Activated T-cell treated with anti-CD3 and anti-CD28 coated beads, Interleukin-2, amount 50 U/mL, for 24 hours (primary cell): ENCODE measurements at regions not wholly inside any gene's neighbourhood (a gene's known extent, or its start where the extent isn't known, plus 50 kb on each side); places are given as distances from the start of the nearest gene placed in this dataset.

Source experiments
- DNase-seq: peaks from one replicate; pipeline ENCODE4 v3.0.0-alpha.2; 2020
- H3K27ac Mint-ChIP-seq: 2 replicates; pipeline ENCODE4 v1.8.0; 2020; ENCODE audit warnings: mild to moderate bottlenecking, mixed read lengths
- H3K27me3 Mint-ChIP-seq: 2 replicates; pipeline ENCODE4 v1.8.0; 2020; ENCODE audit warnings: mixed read lengths
- H3K36me3 Mint-ChIP-seq: 2 replicates; pipeline ENCODE4 v1.8.0; 2020; ENCODE audit warnings: low read depth, mixed read lengths
- H3K4me1 Mint-ChIP-seq: 2 replicates; pipeline ENCODE4 v1.8.0; 2020; ENCODE audit warnings: low read depth, mixed read lengths
- H3K4me3 Mint-ChIP-seq: 2 replicates; pipeline ENCODE4 v1.8.0; 2020; ENCODE audit warnings: mild to moderate bottlenecking, moderate library complexity, mixed read lengths
- H3K9me3 Mint-ChIP-seq: 2 replicates; pipeline ENCODE4 v1.8.0; 2020; ENCODE audit warnings: mixed read lengths

- no peak overlapping the region for H3K4me3 Mint-ChIP-seq
- H3K4me1 Mint-ChIP-seq, result no peaks in the 10 kb centered on the region
- no peak overlapping the region for H3K27ac Mint-ChIP-seq
- no peaks in the 10 kb centered on the region for H3K27me3 Mint-ChIP-seq
- H3K9me3 Mint-ChIP-seq, result peaks cover 1% of the 10 kb centered on the region
- H3K36me3 Mint-ChIP-seq, result no peaks in the 10 kb centered on the region
- no peak for DNase-seq
These were observed 156.5 kb upstream of the FOXA2 start for GRCh38 chr20:22740829-22741228.

- Mint-ChIP-seq H3K36me3 (no peaks in the 10 kb centered on the region), H3K27ac (no peak overlapping the region)
- DNase-seq, result no peak
These were observed 160.2 kb upstream of the FOXA2 start for GRCh38 chr20:22744341-22745193.

GRCh38 chr20:22745194-22745500, 160.8 kb upstream of the FOXA2 start:
- H3K27ac Mint-ChIP-seq, result no peak overlapping the region
- no peaks in the 10 kb centered on the region for H3K4me1 Mint-ChIP-seq
- H3K4me3 Mint-ChIP-seq, result no peak overlapping the region
- H3K36me3 Mint-ChIP-seq, result no peaks in the 10 kb centered on the region
- no peaks in the 10 kb centered on the region for H3K27me3 Mint-ChIP-seq
- H3K9me3 Mint-ChIP-seq, result no peaks in the 10 kb centered on the region
- DNase-seq, result no peak

More at GRCh38 chr20:22744341-22745193, 160.2 kb upstream of the FOXA2 start:
- H3K27me3 Mint-ChIP-seq, result no peaks in the 10 kb centered on the region
- no peaks in the 10 kb centered on the region for H3K9me3 Mint-ChIP-seq
- no peak overlapping the region for H3K4me3 Mint-ChIP-seq
- H3K4me1 Mint-ChIP-seq, result no peaks in the 10 kb centered on the region

- Mint-ChIP-seq H3K36me3 (no peaks in the 10 kb centered on the region), H3K9me3 (no peaks in the 10 kb centered on the region), H3K4me3 (no peak overlapping the region), H3K4me1 (no peaks in the 10 kb centered on the region), H3K27me3 (no peaks in the 10 kb centered on the region), H3K27ac (no peak overlapping the region)
- no peak for DNase-seq
These were observed 162.6 kb upstream of the FOXA2 start for GRCh38 chr20:22746957-22747356.

GRCh38 chr20:22752324-22752723, 168.0 kb upstream of the FOXA2 start:
- Mint-ChIP-seq H3K4me3 (no peak overlapping the region), H3K9me3 (no peaks in the 10 kb centered on the region), H3K27ac (no peak overlapping the region), H3K4me1 (no peaks in the 10 kb centered on the region), H3K27me3 (no peaks in the 10 kb centered on the region), H3K36me3 (no peaks in the 10 kb centered on the region)
- no peak for DNase-seq

- Mint-ChIP-seq H3K4me3 (no peak overlapping the region), H3K36me3 (no peaks in the 10 kb centered on the region), H3K4me1 (no peaks in the 10 kb centered on the region), H3K9me3 (no peaks in the 10 kb centered on the region), H3K27ac (no peak overlapping the region), H3K27me3 (no peaks in the 10 kb centered on the region)
- no peak for DNase-seq
These were observed 173.2 kb upstream of the FOXA2 start for GRCh38 chr20:22757424-22758183.

- no peaks in the 10 kb centered on the region for H3K4me1 Mint-ChIP-seq
- H3K27me3 Mint-ChIP-seq, result no peaks in the 10 kb centered on the region
- DNase-seq, result no peak
- H3K36me3 Mint-ChIP-seq, result no peaks in the 10 kb centered on the region
- no peak overlapping the region for H3K4me3 Mint-ChIP-seq
- no peaks in the 10 kb centered on the region for H3K9me3 Mint-ChIP-seq
- H3K27ac Mint-ChIP-seq, result no peak overlapping the region
These were observed 174.4 kb upstream of the FOXA2 start for GRCh38 chr20:22758815-22759214.

GRCh38 chr20:22762576-22763256, 178.3 kb upstream of the FOXA2 start:
- no peaks in the 10 kb centered on the region for H3K9me3 Mint-ChIP-seq
- H3K4me3 Mint-ChIP-seq, result no peak overlapping the region
- no peak overlapping the region for H3K27ac Mint-ChIP-seq
- no peaks in the 10 kb centered on the region for H3K4me1 Mint-ChIP-seq
- H3K27me3 Mint-ChIP-seq, result no peaks in the 10 kb centered on the region
- DNase-seq, result no peak
- H3K36me3 Mint-ChIP-seq, result no peaks in the 10 kb centered on the region

GRCh38 chr20:22763257-22763906, 179.0 kb upstream of the FOXA2 start:
- Mint-ChIP-seq H3K9me3 (no peaks in the 10 kb centered on the region), H3K27ac (no peak overlapping the region)
- DNase-seq, result no peak

GRCh38 chr20:22768266-22769178, 184.2 kb upstream of the FOXA2 start:
- Mint-ChIP-seq H3K27me3 (no peaks in the 10 kb centered on the region), H3K4me1 (no peaks in the 10 kb centered on the region), H3K36me3 (no peaks in the 10 kb centered on the region), H3K27ac (no peak overlapping the region), H3K4me3 (no peak overlapping the region), H3K9me3 (no peaks in the 10 kb centered on the region)
- no peak for DNase-seq

More at GRCh38 chr20:22763257-22763906, 179.0 kb upstream of the FOXA2 start:
- Mint-ChIP-seq H3K4me1 (no peaks in the 10 kb centered on the region), H3K4me3 (no peak overlapping the region), H3K36me3 (no peaks in the 10 kb centered on the region), H3K27me3 (no peaks in the 10 kb centered on the region)

- Mint-ChIP-seq H3K9me3 (no peaks in the 10 kb centered on the region), H3K27me3 (no peaks in the 10 kb centered on the region), H3K4me3 (no peak overlapping the region), H3K4me1 (no peaks in the 10 kb centered on the region), H3K27ac (no peak overlapping the region), H3K36me3 (no peaks in the 10 kb centered on the region)
- DNase-seq, result no peak
These were observed 185.9 kb upstream of the FOXA2 start for GRCh38 chr20:22770241-22770800.

- Mint-ChIP-seq H3K36me3 (no peaks in the 10 kb centered on the region), H3K27me3 (no peaks in the 10 kb centered on the region), H3K4me1 (no peaks in the 10 kb centered on the region), H3K9me3 (no peaks in the 10 kb centered on the region), H3K27ac (no peak overlapping the region), H3K4me3 (no peak overlapping the region)
- DNase-seq, result no peak
These were observed 187.3 kb upstream of the FOXA2 start for GRCh38 chr20:22771706-22772105.

- no peaks in the 10 kb centered on the region for H3K27me3 Mint-ChIP-seq
- H3K4me1 Mint-ChIP-seq, result no peaks in the 10 kb centered on the region
- DNase-seq, result no peak
- no peaks in the 10 kb centered on the region for H3K36me3 Mint-ChIP-seq
- no peak overlapping the region for H3K27ac Mint-ChIP-seq
- no peak overlapping the region for H3K4me3 Mint-ChIP-seq
- H3K9me3 Mint-ChIP-seq, result peaks cover 3% of the 10 kb centered on the region
These were observed 189.0 kb upstream of the FOXA2 start for GRCh38 chr20:22773344-22773743.
